Thyroid gland (tissue), 4 donors: ENCODE measurements at regions not wholly inside any gene's neighbourhood (a gene's known extent, or its start where the extent isn't known, plus 50 kb on each side); places are given as distances from the start of the nearest gene placed in this dataset.

ENCODE experiments used
- CTCF ChIP-seq, 6 experiments: fragments of 200-600 bp in 3 of 6; fragments of 450-650 bp in 3 of 6; sonication (generic) in 3 of 6; IDR thresholded peaks; one replicate each; pipeline ENCODE4 v1.5.1; 2016 to 2019; ENCODE audit warnings: antibody characterized with exemption in 6 of 6, mild to moderate bottlenecking in 2 of 6, inconsistent platforms in 1 of 6, moderate library complexity in 1 of 6
- POLR2A ChIP-seq, 2 donors: fragments of 450-650 bp; IDR thresholded peaks; one replicate each; pipeline ENCODE4 v1.6.1; 2017; ENCODE audit warnings: antibody characterized with exemption in 2 of 2, mild to moderate bottlenecking in 2 of 2, moderate library complexity in 1 of 2

- TF ChIP-seq CTCF (IDR thresholded peaks at IDR 0.05) (peak in 3 of 6 experiments; percentile 15 to 35 (median 27)), POLR2A (IDR thresholded peaks at IDR 0.05) (no peak)
Observed at GRCh38 chr1:68812333-68812732, 315.5 kb upstream of the DEPDC1 start.
